Choroid plexus epithelial cell (primary cell): ENCODE measurements at regions not wholly inside any gene's neighbourhood (a gene's known extent, or its start where the extent isn't known, plus 50 kb on each side); places are given as distances from the start of the nearest gene placed in this dataset.

Experiments used
- DNase-seq: peaks from one replicate; pipeline ENCODE4 v3.0.0-alpha.2; 2010; ENCODE audit warnings: low read depth
- H3K4me3 ChIP-seq: 2 replicates; pipeline ENCODE4 v1.5.1; 2011; ENCODE audit warnings: low read depth, mild to moderate bottlenecking, control low read depth, low read length, moderate library complexity
- CTCF ChIP-seq: conservative IDR thresholded peaks from 2 replicates; pipeline ENCODE4 v1.5.1; 2011; ENCODE audit warnings: low read depth, mild to moderate bottlenecking, control low read depth, inconsistent platforms, low read length, moderate library complexity

- no peak for DNase-seq
- H3K4me3 ChIP-seq, result no peak overlapping the region
- no peak for TF ChIP-seq CTCF
These were observed 1033.5 kb upstream of the SLC10A2 start for GRCh38 chr13:104099750-104100149.

GRCh38 chr13:104098421-104098820, 1032.2 kb upstream of the SLC10A2 start:
- no peak overlapping the region for H3K4me3 ChIP-seq
- no peak for DNase-seq
- TF ChIP-seq CTCF, result no peak

- DNase-seq, result peak; percentile 19
- no peak overlapping the region for H3K4me3 ChIP-seq
- no peak for TF ChIP-seq CTCF
These were observed 1020.5 kb upstream of the SLC10A2 start for GRCh38 chr13:104086759-104087158.

GRCh38 chr13:104086210-104086609, 1020.0 kb upstream of the SLC10A2 start:
- H3K4me3 ChIP-seq, result no peak overlapping the region
- DNase-seq, result no peak
- TF ChIP-seq CTCF, result no peak

GRCh38 chr13:104085611-104086010, 1019.4 kb upstream of the SLC10A2 start:
- TF ChIP-seq CTCF, result no peak
- H3K4me3 ChIP-seq, result no peak overlapping the region
- peak; percentile 48 for DNase-seq

- no peak overlapping the region for H3K4me3 ChIP-seq
- no peak for DNase-seq
- no peak for TF ChIP-seq CTCF
These were observed 1008.1 kb upstream of the SLC10A2 start for GRCh38 chr13:104074326-104074725.

GRCh38 chr13:104071806-104072205, 1005.6 kb upstream of the SLC10A2 start:
- DNase-seq, result no peak
- no peak overlapping the region for H3K4me3 ChIP-seq
- no peak for TF ChIP-seq CTCF
